H9 (cell line): ENCODE measurements at regions not wholly inside any gene's neighbourhood (a gene's known extent, or its start where the extent isn't known, plus 50 kb on each side); places are given as distances from the start of the nearest gene placed in this dataset.
A peak's percentile ranks its signal among the peaks of the same experiment; 100 is the strongest.

Experiments
- DNase-seq: peaks from one replicate; pipeline ENCODE4 v3.0.0-alpha.2; 2017
- H2AFZ ChIP-seq: one replicate; pipeline ENCODE4 v1.6.1; 2013; ENCODE audit warnings: mild to moderate bottlenecking, low read length, control low read depth, moderate library complexity
- H2AK5ac ChIP-seq: 2 replicates; pipeline ENCODE4 v1.6.1; 2013; ENCODE audit warnings: low read length, control low read depth, mixed read lengths; ENCODE audit not compliant: insufficient read length
- H2BK120ac ChIP-seq: one replicate; pipeline ENCODE4 v1.6.1; 2013; ENCODE audit warnings: low read depth, mild to moderate bottlenecking, low read length, control low read depth, inconsistent platforms; ENCODE audit not compliant: poor library complexity, severe bottlenecking
- H2BK12ac ChIP-seq: 2 replicates; pipeline ENCODE4 v1.6.1; 2013; ENCODE audit warnings: low read length, control low read depth, mixed read lengths, low read depth; ENCODE audit not compliant: insufficient read length
- H2BK15ac ChIP-seq: 2 replicates; pipeline ENCODE4 v1.6.1; 2013; ENCODE audit warnings: low read depth, low read length, control low read depth
- H2BK20ac ChIP-seq: one replicate; pipeline ENCODE4 v1.6.1; 2013; ENCODE audit warnings: low read depth, mild to moderate bottlenecking, low read length, control low read depth, inconsistent platforms; ENCODE audit not compliant: poor library complexity, severe bottlenecking
- H2BK5ac ChIP-seq: 2 replicates; pipeline ENCODE4 v1.6.1; 2013; ENCODE audit warnings: low read length, control low read depth, mixed read lengths; ENCODE audit not compliant: insufficient read length
- H3K14ac ChIP-seq: 2 replicates; pipeline ENCODE4 v1.6.1; 2013; ENCODE audit warnings: low read length, control low read depth; ENCODE audit not compliant: insufficient read depth
- H3K18ac ChIP-seq: 2 replicates; pipeline ENCODE4 v1.6.1; 2013; ENCODE audit warnings: low read depth, mild to moderate bottlenecking, mixed read lengths, low read length, control low read depth; ENCODE audit not compliant: insufficient read length
- H3K23ac ChIP-seq: 2 replicates; pipeline ENCODE4 v1.6.1; 2013; ENCODE audit warnings: low read length, control low read depth, mixed read lengths, low read depth; ENCODE audit not compliant: insufficient read length
- H3K23me2 ChIP-seq: 2 replicates; pipeline ENCODE4 v1.6.1; 2013; ENCODE audit warnings: low read depth, mild to moderate bottlenecking, mixed read lengths, low read length, control low read depth; ENCODE audit not compliant: insufficient read length, poor library complexity, severe bottlenecking
- H3K27ac ChIP-seq: 2 replicates; pipeline ENCODE4 v1.5.1; 2013; ENCODE audit warnings: low read length, control low read depth, mixed read lengths, low read depth; ENCODE audit not compliant: insufficient read length
- H3K27me3 ChIP-seq: 2 replicates; pipeline ENCODE4 v1.6.1; 2013; ENCODE audit warnings: low read length, control low read depth, inconsistent platforms; ENCODE audit not compliant: insufficient read depth
- H3K4ac ChIP-seq: 2 replicates; pipeline ENCODE4 v1.6.1; 2013; ENCODE audit warnings: low read depth, mild to moderate bottlenecking, control low read depth, inconsistent platforms, low read length, moderate library complexity
- H3K4me1 ChIP-seq: 2 replicates; pipeline ENCODE4 v1.6.1; 2013; ENCODE audit warnings: low read length, control low read depth, inconsistent platforms; ENCODE audit not compliant: insufficient read depth
- H3K4me2 ChIP-seq: 2 replicates; pipeline ENCODE4 v1.6.1; 2013; ENCODE audit warnings: low read length, control low read depth, mixed read lengths; ENCODE audit not compliant: insufficient read length, insufficient read depth
- H3K56ac ChIP-seq: 2 replicates; pipeline ENCODE4 v1.6.1; 2013; ENCODE audit warnings: low read depth, mild to moderate bottlenecking, mixed read lengths, low read length, control low read depth; ENCODE audit not compliant: insufficient read length
- H3K79me1 ChIP-seq: 2 replicates; pipeline ENCODE4 v1.6.1; 2013; ENCODE audit warnings: low read depth, mild to moderate bottlenecking, moderate library complexity, low read length, control low read depth, inconsistent platforms; ENCODE audit not compliant: insufficient read depth, poor library complexity, severe bottlenecking
- H3K79me2 ChIP-seq: 2 replicates; pipeline ENCODE4 v1.6.1; 2013; ENCODE audit warnings: low read length, control low read depth, inconsistent platforms; ENCODE audit not compliant: insufficient read depth
- H3K9ac ChIP-seq: 2 replicates; pipeline ENCODE4 v1.6.1; 2013; ENCODE audit warnings: low read length, control low read depth, mixed read lengths; ENCODE audit not compliant: insufficient read length; ENCODE audit errors: extremely low read depth
- H3K9me3 ChIP-seq: one replicate; pipeline ENCODE4 v1.6.1; 2013; ENCODE audit warnings: low read depth, low read length, inconsistent platforms; ENCODE audit not compliant: control insufficient read depth
- H3T11ph ChIP-seq: one replicate; pipeline ENCODE4 v1.6.1; 2013; ENCODE audit warnings: mild to moderate bottlenecking, low read length, control low read depth, inconsistent platforms
- H4K20me1 ChIP-seq: one replicate; pipeline ENCODE4 v1.6.1; 2013; ENCODE audit not compliant: control insufficient read depth, insufficient read length, insufficient read depth
- H4K5ac ChIP-seq: 2 replicates; pipeline ENCODE4 v1.6.1; 2013; ENCODE audit warnings: low read depth, mild to moderate bottlenecking, mixed read lengths, low read length, control low read depth; ENCODE audit not compliant: insufficient read length
- H4K8ac ChIP-seq: replicated peaks from 2 replicates; pipeline ENCODE4 v1.6.1; 2013; ENCODE audit warnings: low read length, control low read depth, mixed read lengths, low read depth; ENCODE audit not compliant: insufficient read length
- H4K91ac ChIP-seq: 2 replicates; pipeline ENCODE4 v1.6.1; 2013; ENCODE audit warnings: low read depth, mild to moderate bottlenecking, moderate library complexity, mixed read lengths, low read length, control low read depth; ENCODE audit not compliant: insufficient read length
- H3K27ac Mint-ChIP-seq, 3 experiments: 2 replicates in 2 of 3; 3 replicates in 1 of 3; pipeline ENCODE4 v1.8.0; 2020 to 2021; ENCODE audit warnings: mixed read lengths in 3 of 3, mild to moderate bottlenecking in 1 of 3, moderate library complexity in 1 of 3
- H3K27me3 Mint-ChIP-seq: 2 replicates; pipeline ENCODE4 v1.8.0; 2021; ENCODE audit warnings: low read depth, mild to moderate bottlenecking, moderate library complexity, mixed read lengths
- H3K36me3 Mint-ChIP-seq, 3 experiments: 2 replicates in 2 of 3; 3 replicates in 1 of 3; pipeline ENCODE4 v1.8.0; 2020 to 2021; ENCODE audit warnings: low read depth in 3 of 3, mixed read lengths in 3 of 3; ENCODE audit not compliant: insufficient read depth in 1 of 3
- H3K4me1 Mint-ChIP-seq, 2 experiments: 2 replicates each; pipeline ENCODE4 v1.8.0; 2020; ENCODE audit warnings: mixed read lengths in 2 of 2
- H3K4me3 Mint-ChIP-seq, 2 experiments: 2 replicates in 1 of 2; 3 replicates in 1 of 2; pipeline ENCODE4 v1.8.0; 2020 to 2021; ENCODE audit warnings: mild to moderate bottlenecking in 2 of 2, mixed read lengths in 2 of 2, moderate library complexity in 1 of 2
- H3K9me3 Mint-ChIP-seq, 2 experiments: 2 replicates in 1 of 2; 3 replicates in 1 of 2; pipeline ENCODE4 v1.8.0; 2020; ENCODE audit warnings: mild to moderate bottlenecking in 2 of 2, mixed read lengths in 2 of 2, moderate library complexity in 1 of 2
- CTCF ChIP-seq: fragments of 200-600 bp; sonication (generic); conservative IDR thresholded peaks from 3 replicates; pipeline ENCODE4 v1.8.0; 2021; ENCODE audit warnings: antibody characterized with exemption, mild to moderate bottlenecking
- WGBS: extraction: QIAGEN DNeasy Blood & Tissue Kit; methylation state at CpG from one replicate; pipeline ENCODE4 v1.1.7; 2013; ENCODE audit warnings: missing lambda C conversion rate, low lambda C conversion rate, mixed read lengths; ENCODE audit not compliant: insufficient read length; ENCODE audit errors: extremely low coverage; 5-methylcytosine and 5-hydroxymethylcytosine counted together

GRCh38 chr6:82693094-82693493 is 329.5 kb downstream of the TPBG start:
- H3K4me2 ChIP-seq: no peak overlapping the region
- Mint-ChIP-seq H3K9me3 (no peaks in the 10 kb centered on the region), H3K36me3 (no peaks in the 10 kb centered on the region), H3K27ac (0 out of 7 replicates have a peak overlapping the region, but pooled peaks of 1 of the 3 experiments have one; percentile 4), H3K4me1 (peaks cover 2 to 9% of the 10 kb centered on the region in 2 experiments; a peak in 3 of 4 replicates), H3K27me3 (no peaks in the 10 kb centered on the region), H3K4me3 (no peak overlapping the region)
- no peaks in the 10 kb centered on the region for H3K9me3 ChIP-seq
- H3K27me3 ChIP-seq: no peaks in the 10 kb centered on the region
- H2AK5ac ChIP-seq: no peak overlapping the region
- no peak overlapping the region for H3K23ac ChIP-seq
- no peak overlapping the region; the same call in 1 of the 2 replicates for H3K14ac ChIP-seq
- H2BK5ac ChIP-seq: no peak overlapping the region
- H2BK120ac ChIP-seq: no peak overlapping the region
- no peaks in the 10 kb centered on the region for H3K4me1 ChIP-seq
- H4K91ac ChIP-seq: no peak overlapping the region
- H3K4ac ChIP-seq: no peak overlapping the region
- no peak for DNase-seq
- H3K9ac ChIP-seq: no peak overlapping the region
- H4K20me1 ChIP-seq: no peaks in the 10 kb centered on the region
- H3K18ac ChIP-seq: no peak overlapping the region
- no peak for TF ChIP-seq CTCF
- H2BK15ac ChIP-seq: no peak overlapping the region
- H2BK20ac ChIP-seq: no peak overlapping the region
- no peak overlapping the region for H3K27ac ChIP-seq
- no peak overlapping the region for H2AFZ ChIP-seq
- H3K23me2 ChIP-seq: no peaks in the 10 kb centered on the region
- no peak overlapping the region for H3K56ac ChIP-seq
- no peaks in the 10 kb centered on the region for H3K79me2 ChIP-seq
- no CpG with 5 or more reads among the region's 1 CpG for WGBS
- H3K79me1 ChIP-seq: no peaks in the 10 kb centered on the region
- H3T11ph ChIP-seq: no peak overlapping the region
- no peak overlapping the region for H2BK12ac ChIP-seq
- no peak overlapping the region for H4K8ac ChIP-seq
- H4K5ac ChIP-seq: no peak overlapping the region
